ENCODE measurements at regions not wholly inside any gene's neighbourhood (a gene's known extent, or its start where the extent isn't known, plus 50 kb on each side); places are given as distances from the start of the nearest gene placed in this dataset.
"Not testable (repeated sequence)": the region's sequence is repeated elsewhere in the genome, so short reads cannot be mapped to it uniquely, and the experiment has no call there.

GRCh38 chr19:56969156-56969555, 128.6 kb upstream of the PEG3 start:
- H3K9me3 ChIP-seq: no peaks in the 10 kb centered on the region

GRCh38 chr19:56969759-56970178, 129.2 kb upstream of the PEG3 start:
- no peaks in the 10 kb centered on the region for H3K9me3 ChIP-seq
- no peaks in the 10 kb centered on the region for H3K36me3 ChIP-seq
- no peak for DNase-seq
- H3K27me3 ChIP-seq: no peaks in the 10 kb centered on the region
- no peak overlapping the region for H3K4me3 ChIP-seq

More at GRCh38 chr19:56969156-56969555, 128.6 kb upstream of the PEG3 start:
- H3K4me3 ChIP-seq: no peak overlapping the region
- no peaks in the 10 kb centered on the region for H3K27me3 ChIP-seq
- no peak for DNase-seq
- no peaks in the 10 kb centered on the region for H3K36me3 ChIP-seq

GRCh38 chr19:56971230-56971629, 130.7 kb upstream of the PEG3 start:
- no peaks in the 10 kb centered on the region for H3K27me3 ChIP-seq
- DNase-seq: no peak
- H3K36me3 ChIP-seq: no peaks in the 10 kb centered on the region
- no peaks in the 10 kb centered on the region; the same call in 1 of the 2 replicates for H3K9me3 ChIP-seq
- H3K4me3 ChIP-seq: no peak overlapping the region

- H3K27me3 ChIP-seq: no peaks in the 10 kb centered on the region
- H3K36me3 ChIP-seq: no peaks in the 10 kb centered on the region
- no peak overlapping the region for H3K4me3 ChIP-seq
- DNase-seq: no peak
- H3K9me3 ChIP-seq: no peaks in the 10 kb centered on the region; the same call in 1 of the 2 replicates
Measured at GRCh38 chr19:56972291-56972841, 131.8 kb upstream of the PEG3 start.

GRCh38 chr19:56973713-56974555, 133.4 kb upstream of the PEG3 start:
- no peaks in the 10 kb centered on the region; the same call in 1 of the 2 replicates for H3K9me3 ChIP-seq
- no peak for DNase-seq
- no peak overlapping the region for H3K4me3 ChIP-seq
- no peaks in the 10 kb centered on the region for H3K36me3 ChIP-seq
- no peaks in the 10 kb centered on the region for H3K27me3 ChIP-seq

- DNase-seq: no peak
- H3K27me3 ChIP-seq: no peaks in the 10 kb centered on the region
- H3K9me3 ChIP-seq: no peaks in the 10 kb centered on the region; the same call in 1 of the 2 replicates
- H3K36me3 ChIP-seq: no peaks in the 10 kb centered on the region
- no peak overlapping the region for H3K4me3 ChIP-seq
Measured at GRCh38 chr19:56974556-56975207, 134.2 kb upstream of the PEG3 start.

GRCh38 chr19:56976300-56976699, 135.8 kb upstream of the PEG3 start:
- DNase-seq: no peak
- Histone ChIP-seq H3K27me3 (no peaks in the 10 kb centered on the region), H3K36me3 (no peaks in the 10 kb centered on the region), H3K4me3 (no peak overlapping the region), H3K9me3 (no peaks in the 10 kb centered on the region; the same call in 1 of the 2 replicates)

- no peaks in the 10 kb centered on the region for H3K36me3 ChIP-seq
- H3K27me3 ChIP-seq: no peaks in the 10 kb centered on the region
- DNase-seq: no peak
- H3K4me3 ChIP-seq: no peak overlapping the region
- H3K9me3 ChIP-seq: no peaks in the 10 kb centered on the region; the same call in 1 of the 2 replicates
Measured at GRCh38 chr19:56976995-56977906, 136.7 kb upstream of the PEG3 start.

GRCh38 chr19:56978023-56978565, 137.6 kb upstream of the PEG3 start:
- Histone ChIP-seq H3K4me3 (no peak overlapping the region), H3K27me3 (no peaks in the 10 kb centered on the region), H3K36me3 (no peaks in the 10 kb centered on the region), H3K9me3 (no peaks in the 10 kb centered on the region; the same call in 1 of the 2 replicates)
- no peak for DNase-seq

- not testable (repeated sequence) for H3K27me3 ChIP-seq, H3K4me3 ChIP-seq, H3K9me3 ChIP-seq, H3K36me3 ChIP-seq, DNase-seq
Measured at GRCh38 chr19:56980326-56980725, 139.5 kb upstream of the USP29 start.

GRCh38 chr19:56980906-56981305, 138.9 kb upstream of the USP29 start:
- Histone ChIP-seq H3K9me3 (peaks cover 7% of the 10 kb centered on the region), H3K27me3 (no peaks in the 10 kb centered on the region), H3K4me3 (no peak overlapping the region), H3K36me3 (no peaks in the 10 kb centered on the region)
- DNase-seq: no peak

- not testable (repeated sequence) for DNase-seq, H3K4me3 ChIP-seq, H3K9me3 ChIP-seq, H3K27me3 ChIP-seq, H3K36me3 ChIP-seq
Measured at GRCh38 chr19:56981440-56981839, 138.3 kb upstream of the USP29 start.

GRCh38 chr19:56983171-56983570, 136.6 kb upstream of the USP29 start:
- H3K36me3 ChIP-seq: no peaks in the 10 kb centered on the region
- peaks cover 7% of the 10 kb centered on the region for H3K9me3 ChIP-seq
- DNase-seq: no peak
- H3K4me3 ChIP-seq: no peak overlapping the region
- no peaks in the 10 kb centered on the region for H3K27me3 ChIP-seq

GRCh38 chr19:56983804-56984203, 136.0 kb upstream of the USP29 start:
- Histone ChIP-seq H3K4me3 (no peak overlapping the region), H3K36me3 (no peaks in the 10 kb centered on the region), H3K27me3 (no peaks in the 10 kb centered on the region), H3K9me3 (peaks cover 7% of the 10 kb centered on the region)
- DNase-seq: no peak

GRCh38 chr19:56986386-56986785, 133.4 kb upstream of the USP29 start:
- peaks cover 7% of the 10 kb centered on the region for H3K9me3 ChIP-seq

GRCh38 chr19:56987184-56987583, 132.6 kb upstream of the USP29 start:
- Histone ChIP-seq H3K27me3 (no peaks in the 10 kb centered on the region), H3K4me3 (no peak overlapping the region), H3K36me3 (no peaks in the 10 kb centered on the region), H3K9me3 (peaks cover 7% of the 10 kb centered on the region)
- DNase-seq: no peak

More at GRCh38 chr19:56986386-56986785, 133.4 kb upstream of the USP29 start:
- Histone ChIP-seq H3K4me3 (no peak overlapping the region), H3K36me3 (no peaks in the 10 kb centered on the region), H3K27me3 (no peaks in the 10 kb centered on the region)
- DNase-seq: no peak
